Fibroblast of upper back skin (primary cell): ENCODE measurements at regions not wholly inside any gene's neighbourhood (a gene's known extent, or its start where the extent isn't known, plus 50 kb on each side); places are given as distances from the start of the nearest gene placed in this dataset.
"Not testable (repeated sequence)": the region's sequence is repeated elsewhere in the genome, so short reads cannot be mapped to it uniquely, and the experiment has no call there.

Source experiments
- DNase-seq: peaks from one replicate; pipeline ENCODE4 v3.0.0-alpha.2; 2013

GRCh38 chr12:131494216-131494615 lies 216.7 kb upstream of the SFSWAP start:
- DNase-seq = no peak

DNA sequence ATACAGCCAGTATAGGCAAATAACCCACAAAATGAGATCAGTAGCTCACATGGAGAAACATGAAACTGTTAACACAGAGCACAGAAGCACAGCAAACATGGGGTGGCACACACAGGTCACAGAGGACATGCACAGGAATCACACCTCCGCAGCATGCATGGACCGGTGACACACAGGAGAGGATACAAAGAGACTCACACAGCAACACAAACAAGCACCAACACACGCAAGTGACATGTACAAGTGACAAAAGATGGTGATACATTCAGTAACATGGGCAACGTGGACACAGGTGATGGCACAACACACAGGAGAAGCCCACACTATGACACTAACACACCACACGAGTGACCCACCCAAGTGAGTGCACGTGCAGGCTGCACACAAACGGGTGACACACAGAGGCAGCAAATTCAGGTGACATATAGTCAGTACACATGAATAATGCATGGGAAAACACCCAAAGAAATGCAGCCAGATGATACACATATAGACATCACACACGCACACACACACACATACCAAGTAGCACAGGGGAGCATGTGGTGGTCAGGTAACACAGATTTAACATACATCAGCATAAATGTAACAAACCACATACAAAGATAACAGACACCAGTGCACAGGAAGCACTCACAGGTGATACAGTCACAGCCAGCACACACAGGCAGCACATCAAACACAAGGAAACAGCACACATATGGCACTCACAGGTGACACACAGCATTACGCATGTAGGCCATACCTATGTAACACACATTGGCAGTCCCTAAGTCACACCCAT lies 216.0 kb upstream of the SFSWAP start:
- DNase-seq = no peak

DNA sequence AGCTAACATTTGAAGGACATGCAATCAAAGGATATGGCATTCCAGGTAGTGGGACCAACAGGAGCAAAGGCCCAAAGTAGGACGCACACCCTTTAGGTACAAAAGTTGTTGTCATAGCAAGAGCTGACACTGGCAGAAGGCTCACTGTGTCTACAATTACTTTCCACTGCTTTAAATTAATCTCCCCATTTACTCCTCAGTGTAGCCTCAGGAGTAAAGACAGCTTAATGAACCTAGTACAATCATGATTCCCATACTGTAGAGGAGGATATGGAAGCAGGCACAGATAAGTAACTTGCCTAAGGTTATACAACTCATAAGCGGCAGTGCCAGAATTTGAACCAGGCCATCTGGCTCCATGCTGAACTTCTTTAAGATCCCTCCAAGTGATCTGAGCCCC lies 212.9 kb upstream of the SFSWAP start:
- DNase-seq = no peak

DNA sequence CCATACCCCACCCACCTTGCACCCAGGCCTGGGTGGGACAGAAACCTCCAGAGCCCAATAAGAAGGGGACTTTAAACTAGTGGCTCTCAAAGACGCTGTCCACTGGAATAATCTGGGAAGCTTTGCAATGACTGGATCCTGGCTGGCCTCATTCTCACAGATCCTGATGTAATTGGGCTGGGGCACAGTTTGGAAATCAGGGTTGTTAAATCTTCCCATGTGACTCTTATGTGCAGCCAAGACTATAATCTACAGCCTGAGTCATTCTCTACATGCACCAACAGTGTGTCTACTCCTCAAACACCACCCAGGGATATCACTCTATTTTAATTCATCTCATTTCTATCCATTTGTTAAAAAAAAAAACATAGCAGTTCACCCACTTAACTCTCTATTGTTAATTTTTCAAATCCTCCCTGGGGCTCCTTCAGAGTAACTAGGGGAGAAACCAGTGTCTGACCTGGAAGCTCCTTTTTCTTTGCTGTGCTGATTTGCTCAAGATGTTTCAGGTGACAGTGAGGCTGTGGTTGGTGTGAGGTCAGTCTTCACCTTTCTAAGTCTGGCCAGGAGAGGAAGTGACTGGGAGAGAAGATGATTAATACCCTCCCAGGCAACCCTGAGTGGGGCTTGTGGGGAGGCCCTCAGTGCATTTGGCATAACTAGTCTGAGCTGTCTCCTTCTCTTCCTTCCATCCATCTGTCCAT lies 211.6 kb upstream of the SFSWAP start:
- DNase-seq = no peak

DNA sequence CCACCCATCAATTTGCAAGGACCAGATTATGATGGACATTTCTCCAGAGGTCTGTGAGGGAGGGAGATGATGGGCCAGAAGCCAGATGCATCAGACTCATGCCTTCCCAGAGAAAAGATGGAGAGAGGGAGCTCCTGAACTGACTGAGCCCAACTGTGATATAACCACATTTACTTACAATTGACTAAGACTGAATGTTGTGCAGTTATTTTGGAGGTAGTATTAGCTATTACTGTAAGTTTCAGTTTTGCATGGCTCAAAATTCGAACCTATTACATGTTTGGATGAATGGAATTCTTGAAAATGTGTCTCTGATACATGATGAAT lies 211.1 kb upstream of the SFSWAP start:
- no peak for DNase-seq

- no peak for DNase-seq
Measured at GRCh38 chr12:131500564-131500963, 210.3 kb upstream of the SFSWAP start.

- DNase-seq = no peak
Measured at GRCh38 chr12:131505561-131505960, 205.3 kb upstream of the SFSWAP start.

- no peak for DNase-seq
Measured at GRCh38 chr12:131506426-131506825, 204.5 kb upstream of the SFSWAP start.

GRCh38 chr12:131507094-131507493 lies 203.8 kb upstream of the SFSWAP start:
- no peak for DNase-seq

- no peak for DNase-seq
Measured at GRCh38 chr12:131507881-131508280, 203.0 kb upstream of the SFSWAP start.

DNA sequence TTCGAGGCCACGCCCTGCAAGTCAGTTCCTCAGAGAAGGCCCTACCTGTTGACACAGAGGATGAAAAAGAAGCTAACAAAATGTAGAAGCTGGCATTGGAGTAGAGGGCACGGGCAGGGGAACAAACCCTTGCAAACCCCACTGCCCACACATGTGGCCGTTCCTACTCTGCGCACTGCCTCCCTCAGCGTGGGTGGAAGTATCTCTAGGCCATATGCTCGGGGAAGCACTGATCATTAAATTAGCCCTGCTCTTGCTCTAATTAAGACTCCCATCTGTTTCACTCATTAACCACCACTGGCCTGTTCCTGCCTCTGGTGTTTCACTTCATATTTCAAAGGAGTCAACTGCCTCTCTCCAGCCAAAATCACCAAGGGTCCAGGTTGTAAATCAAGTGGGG lies 201.2 kb upstream of the SFSWAP start:
- DNase-seq = no peak

DNA sequence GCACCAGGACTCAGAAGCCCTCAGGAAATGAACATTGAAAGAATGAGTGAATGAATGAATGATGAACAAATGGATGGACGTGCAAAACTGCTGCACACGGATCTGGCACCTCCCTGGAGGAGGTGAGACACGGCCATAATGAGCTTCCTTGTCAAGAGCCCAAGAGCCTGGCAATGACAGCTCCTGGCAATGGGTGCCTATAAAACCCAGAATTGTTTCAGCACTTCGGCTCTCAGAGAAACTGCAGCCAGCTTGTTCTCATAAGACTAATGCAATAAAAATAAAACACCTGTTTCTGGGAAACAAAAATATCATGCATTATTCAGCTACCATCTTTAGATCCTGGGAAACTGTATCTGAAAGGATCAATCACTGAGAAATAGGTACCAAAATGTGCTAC lies 200.5 kb upstream of the SFSWAP start:
- no peak for DNase-seq

- DNase-seq = peak; percentile 10
Measured at GRCh38 chr12:131511391-131511802, 199.5 kb upstream of the SFSWAP start.

- DNase-seq = no peak
Measured at GRCh38 chr12:131511803-131512561, 198.9 kb upstream of the SFSWAP start.

DNA sequence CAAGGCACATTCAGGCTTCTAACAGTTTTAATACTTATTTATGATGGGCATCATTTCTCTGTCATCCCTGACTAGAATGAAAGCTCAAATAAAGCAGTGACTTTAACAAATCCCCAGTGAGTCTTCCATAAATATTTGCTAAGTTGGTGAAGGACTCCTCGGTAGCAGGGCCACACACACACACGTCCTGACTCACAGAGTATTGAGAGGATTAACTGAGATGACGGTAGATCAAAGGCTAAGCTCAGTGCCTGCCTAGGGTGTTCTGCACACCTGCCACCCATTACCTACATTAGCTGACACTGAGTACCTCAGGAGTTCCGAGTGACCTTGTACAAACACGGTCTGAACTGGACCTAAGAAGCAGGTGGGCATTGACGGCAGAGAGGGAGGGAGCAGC lies 197.3 kb upstream of the SFSWAP start:
- DNase-seq = no peak

GRCh38 chr12:131520553-131520952 lies 190.3 kb upstream of the SFSWAP start:
- DNase-seq = not testable (repeated sequence)

DNA sequence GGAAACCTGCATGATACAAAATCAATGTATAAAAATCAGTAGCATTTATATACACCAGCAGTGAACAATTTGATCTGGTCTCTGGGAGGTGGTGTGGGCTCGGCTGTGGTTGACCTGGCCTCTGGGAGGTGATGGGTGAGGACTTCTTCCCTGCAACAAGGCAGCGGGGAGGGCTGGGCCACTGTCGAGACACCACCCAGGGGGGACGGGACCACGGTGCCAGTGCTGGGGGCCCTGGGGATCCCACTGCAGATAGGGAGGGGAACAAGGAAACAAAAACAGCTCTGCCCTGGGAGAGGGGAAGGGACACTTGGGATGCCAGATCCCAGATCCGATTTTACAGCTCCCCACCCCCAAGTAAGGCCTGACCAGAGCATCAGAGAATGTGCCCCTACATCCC lies 189.6 kb upstream of the SFSWAP start:
- no peak for DNase-seq

GRCh38 chr12:131525795-131526508 lies 184.9 kb upstream of the SFSWAP start:
- DNase-seq = no peak

DNA sequence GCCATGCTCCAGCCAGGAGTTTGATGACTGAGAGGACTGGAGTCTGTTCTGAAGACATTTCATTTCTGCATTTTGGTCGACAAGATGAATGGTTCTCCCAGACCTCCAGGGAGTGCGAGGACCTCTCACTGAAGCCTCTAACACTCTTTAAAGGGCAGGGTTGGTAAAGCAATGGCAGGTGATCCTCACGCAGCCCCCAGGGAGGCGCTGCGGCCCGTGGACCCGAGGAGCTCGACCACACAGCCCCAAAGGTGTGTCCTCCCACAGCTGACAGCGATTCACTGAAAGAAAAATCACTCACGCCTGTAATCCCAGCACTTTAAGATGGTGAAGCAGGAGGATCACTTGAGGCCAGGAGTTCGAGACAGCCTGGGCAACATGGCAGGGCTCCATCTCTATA lies 183.8 kb upstream of the SFSWAP start:
- DNase-seq = no peak

DNA sequence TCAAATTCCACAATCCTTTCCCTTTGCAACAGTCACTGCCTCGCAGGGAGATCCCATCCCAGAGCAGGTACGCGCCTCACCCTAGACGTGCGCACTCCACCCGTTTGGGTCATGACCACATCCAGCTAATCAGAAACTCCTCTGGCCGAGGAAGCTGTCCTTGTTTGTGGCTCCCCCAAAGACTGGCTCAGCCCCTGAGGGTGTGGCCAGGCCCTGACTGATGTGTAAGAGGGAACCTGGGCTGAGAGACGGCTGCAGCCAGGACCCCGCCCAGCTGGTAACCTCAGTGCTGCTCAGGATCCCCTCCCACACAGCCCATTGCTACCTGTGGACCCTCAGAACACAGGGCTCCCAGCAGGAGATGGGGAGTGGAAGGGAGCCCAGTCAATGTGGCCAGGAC lies 183.2 kb upstream of the SFSWAP start:
- no peak for DNase-seq

DNA sequence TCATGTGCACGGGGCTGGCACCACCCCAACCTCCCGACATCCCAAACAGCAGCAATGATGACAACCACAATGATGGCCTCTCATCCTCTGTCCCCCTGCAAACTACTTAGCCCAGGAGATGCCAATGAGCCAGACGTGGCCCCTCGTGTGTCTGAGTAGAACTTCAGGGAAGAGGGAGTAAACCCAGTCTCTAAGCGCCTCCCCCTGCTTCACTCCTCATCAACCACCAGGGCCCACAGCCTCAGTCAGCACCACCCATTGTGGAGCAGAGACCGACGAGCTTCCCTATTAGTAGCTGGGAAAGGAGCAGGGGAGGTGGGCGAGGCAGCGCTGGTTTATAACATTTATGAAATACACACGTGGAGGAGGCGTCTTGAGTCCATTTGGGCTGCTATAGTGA lies 182.7 kb upstream of the SFSWAP start:
- DNase-seq = no peak

DNA sequence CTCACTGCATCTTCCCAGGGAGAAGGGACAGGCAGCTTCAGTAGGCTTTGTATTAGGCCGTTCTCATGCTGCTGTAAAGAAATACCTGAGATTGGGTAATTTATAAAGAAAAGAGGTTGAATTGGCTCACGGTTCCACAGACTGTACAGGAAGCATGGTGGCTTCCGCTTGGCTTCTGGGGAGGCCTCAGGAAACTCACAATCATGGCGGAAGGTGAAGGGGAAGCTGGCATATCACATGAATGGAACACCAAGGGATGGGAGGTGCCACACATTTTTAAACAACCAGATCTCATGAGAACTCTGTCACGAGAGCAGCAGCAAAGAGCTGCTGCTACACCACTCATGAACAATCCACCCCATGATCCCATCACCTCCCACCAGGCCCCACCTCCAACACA lies 182.2 kb upstream of the SFSWAP start:
- DNase-seq = no peak
